Adipocyte (in vitro differentiated cells): ENCODE measurements at regions not wholly inside any gene's neighbourhood (a gene's known extent, or its start where the extent isn't known, plus 50 kb on each side); places are given as distances from the start of the nearest gene placed in this dataset.

Experiments used
- DNase-seq: peaks from one replicate; pipeline ENCODE4 v3.0.0-alpha.2; 2015; ENCODE audit warnings: low read depth
- H3K27me3 ChIP-seq: replicated peaks from 2 replicates; pipeline ENCODE4 v1.7.0; 2013; ENCODE audit warnings: mild to moderate bottlenecking, low read length, moderate library complexity; ENCODE audit not compliant: control insufficient read depth, insufficient read depth
- H3K36me3 ChIP-seq: 2 replicates; pipeline ENCODE4 v1.7.0; 2013; ENCODE audit warnings: low read length, mild to moderate bottlenecking, moderate library complexity; ENCODE audit not compliant: control insufficient read depth, insufficient read depth, severe bottlenecking
- H3K4me1 ChIP-seq: 2 replicates; pipeline ENCODE4 v1.7.0; 2013; ENCODE audit warnings: mild to moderate bottlenecking, low read length, moderate library complexity; ENCODE audit not compliant: control insufficient read depth, insufficient read depth
- H3K4me3 ChIP-seq: 2 replicates; pipeline ENCODE4 v1.7.0; 2013; ENCODE audit warnings: mild to moderate bottlenecking, low read length, moderate library complexity
- H3K9ac ChIP-seq: 2 replicates; pipeline ENCODE4 v1.7.0; 2013; ENCODE audit warnings: mild to moderate bottlenecking, low read length, moderate library complexity
- H3K9me3 ChIP-seq: 2 replicates; pipeline ENCODE4 v1.7.0; 2013; ENCODE audit warnings: mild to moderate bottlenecking, low read length, moderate library complexity; ENCODE audit not compliant: control insufficient read depth

DNA sequence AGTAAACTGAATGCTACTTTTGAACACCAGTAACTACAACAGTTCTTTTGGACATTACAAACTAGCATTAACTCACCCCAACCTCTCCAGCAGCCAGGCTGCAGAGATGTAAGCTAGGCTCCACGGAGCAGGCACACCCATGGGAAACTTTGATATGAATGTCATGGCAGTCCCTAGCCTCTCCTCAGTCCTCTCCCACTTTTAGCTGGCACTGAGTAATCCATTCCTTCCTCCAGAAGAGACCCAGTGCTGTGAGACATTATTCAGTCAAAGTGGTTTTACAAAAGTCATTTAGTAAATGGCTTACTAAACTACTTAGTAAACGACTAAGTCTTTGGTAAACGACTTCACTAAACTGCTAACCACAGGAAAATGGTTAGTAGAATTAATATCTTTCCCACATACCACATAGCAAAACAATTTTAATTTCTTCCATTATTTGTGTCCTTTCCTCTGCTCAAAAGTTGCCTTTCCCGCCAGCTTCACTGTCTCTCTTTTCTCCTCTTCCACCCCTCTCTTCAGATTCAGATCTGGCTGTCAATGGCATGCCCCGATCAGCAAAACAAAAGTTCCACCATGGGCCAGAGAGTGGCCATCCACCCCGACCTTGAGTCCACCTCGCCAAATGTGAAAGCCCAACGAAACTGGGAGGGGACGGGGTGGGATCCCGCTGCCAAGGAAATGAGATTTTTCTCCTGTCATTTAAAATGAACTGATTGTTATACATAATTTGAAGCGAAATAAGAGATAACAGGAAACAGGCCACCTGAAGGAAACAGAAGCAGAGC is 67.5 kb upstream of the TJP1 start:
- H3K9me3 ChIP-seq, result no peaks in the 10 kb centered on the region
- no peaks in the 10 kb centered on the region for H3K36me3 ChIP-seq
- peaks cover 20% of the 10 kb centered on the region for H3K4me1 ChIP-seq
- H3K27me3 ChIP-seq, result no peaks in the 10 kb centered on the region
- peak; percentile 19 for DNase-seq
- no peak overlapping the region for H3K9ac ChIP-seq
- H3K4me3 ChIP-seq, result no peak overlapping the region

DNA sequence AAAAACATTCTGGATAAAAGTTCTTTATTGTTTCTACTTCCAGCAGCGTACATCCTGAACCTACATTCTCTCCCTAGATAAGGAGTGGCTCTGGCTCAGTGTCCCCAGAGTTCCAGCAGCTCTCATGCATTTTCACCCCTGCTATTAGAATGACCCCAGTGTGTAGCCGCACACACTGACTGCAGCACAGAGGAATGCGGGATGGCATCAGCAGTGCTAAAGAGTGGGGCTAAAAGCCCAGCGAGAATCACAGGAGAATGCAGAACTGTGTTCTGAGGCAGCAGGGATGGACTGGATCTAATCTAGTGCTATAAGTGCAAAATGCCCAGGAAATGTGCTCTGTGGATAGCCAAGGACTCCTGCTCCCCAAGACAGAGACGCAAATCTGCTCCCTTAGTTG is 66.4 kb upstream of the TJP1 start:
- peak; percentile 81 for DNase-seq
- Histone ChIP-seq H3K9me3 (no peaks in the 10 kb centered on the region), H3K9ac (no peak overlapping the region), H3K27me3 (peaks cover 7% of the 10 kb centered on the region), H3K4me3 (no peak overlapping the region), H3K36me3 (no peaks in the 10 kb centered on the region), H3K4me1 (peaks cover 20% of the 10 kb centered on the region)

DNA sequence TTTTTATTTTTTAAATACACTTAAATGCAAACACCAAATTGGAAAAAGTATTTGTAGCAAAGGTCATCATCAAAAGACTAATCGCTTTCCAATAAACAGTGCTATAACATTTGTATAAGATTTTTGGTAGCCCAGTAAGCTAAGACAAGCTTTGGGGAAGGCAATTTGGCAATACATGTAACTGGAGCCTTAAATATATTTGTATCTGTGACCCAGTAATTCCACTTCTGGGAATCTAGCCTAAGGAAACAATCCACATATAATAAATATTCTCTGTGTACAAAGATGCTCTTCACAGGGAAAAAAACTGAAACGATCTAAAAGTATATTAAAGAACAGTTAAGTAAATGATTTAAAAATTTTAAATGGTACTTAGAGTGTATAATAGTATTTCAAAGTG is 65.5 kb upstream of the TJP1 start:
- Histone ChIP-seq H3K27me3 (peaks cover 7% of the 10 kb centered on the region), H3K4me1 (peaks cover 20% of the 10 kb centered on the region), H3K9me3 (no peaks in the 10 kb centered on the region), H3K4me3 (no peak overlapping the region), H3K36me3 (no peaks in the 10 kb centered on the region), H3K9ac (no peak overlapping the region)
- peak; percentile 92 for DNase-seq

DNA sequence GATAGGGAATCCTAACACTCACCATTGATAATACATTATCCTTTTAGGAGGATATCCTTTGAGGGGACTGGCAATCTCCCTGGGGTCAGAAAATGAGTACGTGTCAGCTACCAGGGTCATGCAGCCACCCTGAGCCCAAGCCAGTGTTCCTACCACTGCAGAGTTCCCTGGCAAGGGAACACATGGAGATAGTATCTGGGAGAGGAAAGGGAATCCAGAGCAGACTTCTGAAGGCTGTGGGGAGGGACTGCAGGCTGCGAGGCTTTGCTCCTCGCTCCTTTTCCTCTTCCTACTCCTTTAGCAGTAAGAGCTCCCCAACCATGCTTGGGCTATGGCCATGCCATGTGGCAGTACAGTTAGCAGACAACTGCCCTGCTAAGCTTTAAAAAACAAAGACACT is 62.9 kb upstream of the TJP1 start:
- Histone ChIP-seq H3K9me3 (no peaks in the 10 kb centered on the region), H3K9ac (no peak overlapping the region), H3K27me3 (peaks cover 16% of the 10 kb centered on the region), H3K36me3 (no peaks in the 10 kb centered on the region), H3K4me3 (no peak overlapping the region), H3K4me1 (peaks cover 20% of the 10 kb centered on the region)
- DNase-seq, result no peak

DNA sequence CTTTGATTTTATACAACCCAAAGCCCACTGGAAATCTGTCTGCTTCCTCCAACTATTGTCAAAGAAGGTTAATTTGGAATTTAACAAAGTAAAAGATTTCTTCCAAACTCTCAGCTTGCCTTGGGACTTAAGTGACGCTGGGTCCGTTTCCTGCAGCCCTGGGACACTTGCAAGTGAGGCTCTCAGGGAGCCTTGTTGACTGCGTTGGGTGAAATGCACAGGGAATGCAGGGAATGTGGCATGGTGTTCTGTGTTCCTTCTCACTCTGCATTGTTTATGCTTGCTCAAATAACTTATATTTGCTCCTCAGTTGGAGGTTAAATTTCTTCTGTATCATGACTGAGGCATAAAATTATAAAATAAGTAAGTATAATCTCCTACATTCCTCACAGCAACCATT is 60.9 kb upstream of the TJP1 start:
- Histone ChIP-seq H3K9me3 (no peaks in the 10 kb centered on the region), H3K36me3 (no peaks in the 10 kb centered on the region), H3K4me3 (no peak overlapping the region), H3K4me1 (peaks cover 6% of the 10 kb centered on the region), H3K9ac (no peak overlapping the region), H3K27me3 (peaks cover 21% of the 10 kb centered on the region)
- DNase-seq, result peak; percentile 75

DNA sequence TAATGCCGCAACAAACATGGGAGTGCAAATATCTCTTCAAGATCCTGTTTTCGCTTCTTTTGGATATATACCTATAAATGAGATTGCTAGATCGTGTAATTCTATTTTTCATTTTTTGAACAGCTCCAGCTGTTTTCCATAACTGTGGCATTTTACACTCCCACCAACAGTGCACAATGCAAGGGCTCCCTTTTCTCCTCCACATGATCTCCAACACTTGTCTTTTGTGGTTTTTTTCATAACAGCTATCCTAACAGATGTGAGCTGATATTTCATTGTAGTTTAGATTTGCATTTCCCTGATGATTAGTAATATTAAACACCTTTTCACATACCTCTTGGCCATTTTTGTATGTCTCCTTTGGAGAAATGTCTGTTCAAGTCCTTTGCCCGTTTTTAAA is 58.6 kb upstream of the TJP1 start:
- DNase-seq, result no peak

DNA sequence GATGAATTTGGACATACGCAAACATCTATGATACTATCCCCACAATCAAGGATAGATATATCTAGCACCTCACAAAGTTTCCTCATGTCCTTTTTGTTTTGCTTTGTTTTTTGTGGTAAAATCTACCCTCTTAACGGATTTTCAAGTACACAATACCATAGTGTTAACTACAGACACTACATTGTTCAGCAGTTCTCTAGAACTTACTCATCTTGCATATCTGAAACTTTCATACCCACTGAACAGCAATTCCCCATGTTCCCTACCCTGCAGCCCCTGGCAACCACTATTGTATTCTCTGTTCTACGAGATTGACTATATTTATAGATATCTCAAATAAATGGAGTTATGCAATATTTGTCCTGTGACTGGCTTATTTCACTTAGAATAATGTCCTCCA is 58.1 kb upstream of the TJP1 start:
- no peaks in the 10 kb centered on the region for H3K36me3 ChIP-seq
- no peak for DNase-seq
- peaks cover 21% of the 10 kb centered on the region for H3K27me3 ChIP-seq
- H3K9ac ChIP-seq, result no peak overlapping the region
- no peak overlapping the region for H3K4me3 ChIP-seq
- no peaks in the 10 kb centered on the region for H3K9me3 ChIP-seq
- no peaks in the 10 kb centered on the region for H3K4me1 ChIP-seq

More for the DNA sequence above, 58.6 kb upstream of the TJP1 start:
- Histone ChIP-seq H3K9ac (no peak overlapping the region), H3K36me3 (no peaks in the 10 kb centered on the region), H3K4me3 (no peak overlapping the region), H3K4me1 (no peaks in the 10 kb centered on the region), H3K9me3 (no peaks in the 10 kb centered on the region), H3K27me3 (peaks cover 21% of the 10 kb centered on the region)

DNA sequence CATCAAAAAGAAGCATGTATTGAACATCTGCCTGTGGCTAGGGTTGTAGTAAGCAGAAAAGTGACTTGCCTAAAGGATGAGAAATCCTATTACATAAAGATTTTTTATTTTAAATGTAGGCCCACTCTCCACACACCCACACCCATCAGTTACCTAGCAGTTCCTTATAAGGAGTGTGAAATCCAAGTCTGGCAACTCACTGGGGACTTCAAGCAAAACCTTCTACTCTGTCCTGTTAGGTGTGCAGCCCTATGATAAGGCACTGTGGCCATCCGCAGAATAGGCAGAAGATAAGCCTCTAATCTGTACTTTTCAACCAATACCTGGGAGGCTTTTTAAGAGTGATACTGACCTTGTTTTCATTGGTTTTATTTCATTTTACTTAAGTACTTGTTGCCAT is 52.7 kb upstream of the TJP1 start:
- DNase-seq, result no peak
- Histone ChIP-seq H3K27me3 (peaks cover 5% of the 10 kb centered on the region), H3K4me3 (no peak overlapping the region), H3K36me3 (no peaks in the 10 kb centered on the region), H3K9me3 (no peaks in the 10 kb centered on the region), H3K9ac (no peak overlapping the region), H3K4me1 (peaks cover 20% of the 10 kb centered on the region)

DNA sequence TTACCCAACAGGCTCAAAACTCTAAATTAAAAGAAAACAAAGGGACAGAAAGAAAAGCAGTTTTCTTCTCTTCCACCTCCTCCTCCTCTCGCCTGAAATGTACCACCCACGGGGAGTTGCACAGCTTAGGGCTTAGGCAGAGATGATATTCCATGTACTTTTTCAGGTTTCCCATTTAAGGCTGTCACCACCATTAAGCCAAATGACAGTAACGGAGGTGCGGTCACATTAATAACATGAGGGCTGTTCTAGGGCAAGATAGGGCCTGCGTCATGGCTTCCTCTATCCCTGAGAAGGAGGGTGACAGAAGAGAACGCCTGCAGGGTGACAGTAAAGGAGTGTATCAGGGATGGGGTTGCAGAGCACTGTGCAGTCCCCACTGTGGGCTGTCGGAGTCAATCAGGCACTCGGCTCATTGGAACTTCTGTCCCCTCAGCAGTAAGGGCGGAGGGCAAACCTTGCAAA is 51.7 kb upstream of the TJP1 start:
- no peak overlapping the region for H3K9ac ChIP-seq
- H3K9me3 ChIP-seq, result no peaks in the 10 kb centered on the region
- H3K4me3 ChIP-seq, result no peak overlapping the region
- no peaks in the 10 kb centered on the region for H3K36me3 ChIP-seq
- no peak for DNase-seq
- H3K27me3 ChIP-seq, result peaks cover 5% of the 10 kb centered on the region
- H3K4me1 ChIP-seq, result peaks cover 20% of the 10 kb centered on the region

DNA sequence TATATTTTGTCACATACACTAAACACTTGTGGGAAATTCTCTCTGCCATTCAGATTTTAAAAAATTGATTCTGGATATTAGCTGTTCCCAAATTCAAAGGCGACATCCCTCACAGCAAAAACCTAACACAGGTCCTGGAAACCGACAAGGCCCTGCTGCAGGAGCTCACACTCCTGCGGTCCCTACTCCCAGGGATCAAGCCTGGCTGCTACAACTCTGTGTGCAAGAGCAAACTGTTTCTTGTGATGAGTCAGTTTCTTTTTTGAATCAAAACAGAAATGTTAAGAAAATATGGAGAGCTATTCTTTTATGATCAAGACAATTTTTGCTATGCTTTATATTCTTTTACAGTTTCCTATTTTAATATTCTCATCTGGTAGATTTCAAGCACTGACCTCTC is 51.0 kb upstream of the TJP1 start:
- no peak overlapping the region for H3K9ac ChIP-seq
- DNase-seq, result peak; percentile 30
- H3K27me3 ChIP-seq, result peaks cover under 1% of the 10 kb centered on the region

DNA sequence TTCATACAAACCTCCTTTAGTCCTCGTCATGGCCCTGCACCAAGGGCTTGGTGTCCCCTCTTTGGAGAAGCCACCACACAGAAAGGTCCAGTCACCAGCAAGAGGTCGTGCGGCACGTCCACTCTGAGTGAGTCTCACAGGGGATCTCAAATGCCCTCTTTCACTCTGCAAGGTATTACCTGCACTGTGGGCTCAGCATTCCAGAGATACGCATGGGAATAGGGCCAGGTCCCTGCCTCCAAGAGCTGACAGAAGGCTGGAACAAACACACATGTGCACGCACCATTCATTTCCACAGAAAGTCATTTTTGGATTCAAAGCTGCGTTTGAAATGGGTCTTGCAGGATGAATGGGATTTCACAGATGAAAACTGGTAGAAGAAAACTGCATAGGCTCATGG is 50.4 kb upstream of the TJP1 start:
- DNase-seq, result no peak
- H3K9me3 ChIP-seq, result no peaks in the 10 kb centered on the region
- no peak overlapping the region for H3K4me3 ChIP-seq
- peaks cover 20% of the 10 kb centered on the region for H3K4me1 ChIP-seq
- H3K9ac ChIP-seq, result no peak overlapping the region
- H3K27me3 ChIP-seq, result no peaks in the 10 kb centered on the region
- H3K36me3 ChIP-seq, result no peaks in the 10 kb centered on the region

More for the DNA sequence above, 51.0 kb upstream of the TJP1 start:
- no peaks in the 10 kb centered on the region for H3K36me3 ChIP-seq
- H3K4me3 ChIP-seq, result no peak overlapping the region
- peaks cover 20% of the 10 kb centered on the region for H3K4me1 ChIP-seq
- H3K9me3 ChIP-seq, result no peaks in the 10 kb centered on the region
